K562 (cell line): ENCODE measurements at regions not wholly inside any gene's neighbourhood (a gene's known extent, or its start where the extent isn't known, plus 50 kb on each side); places are given as distances from the start of the nearest gene placed in this dataset.

Experiments used
- ATAC-seq: fragments of 200-7000 bp; cut with Tn5 transposase; 3 replicates; pipeline ENCODE4 v1.9.1; 2020; ENCODE audit warnings: moderate library complexity
- BruUV-seq: library from RNA; stranded (reverse); fragments of 400-500 nt; replicated peaks from 2 replicates; lab custom pipeline; 2021; lab: Mats Ljungman, UMichigan
- CTCF ChIA-PET: fragments of 300-600 bp; formaldehyde crosslinking; extraction: SDS; loops from one replicate; lab custom pipeline; 2021; ENCODE audit warnings: low intra/inter-chr PET ratio; lab: Yijun Ruan, JAX
- POLR2A ChIA-PET: fragments of 300-600, 350-650 bp; sonication (Branson Sonifier 250); formaldehyde crosslinking; extraction: SDS; loops from one replicate; lab custom pipeline; 2021; ENCODE audit warnings: antibody characterized with exemption, inconsistent platforms; lab: Yijun Ruan, JAX
- DNase-seq, 4 experiments: peaks; one replicate each; pipeline versions ENCODE4 v3.0.0 to v3.0.0-alpha.2; 2011 to 2018; ENCODE audit warnings: low spot score in 3 of 4, mixed read lengths in 3 of 4; ENCODE audit errors: extremely low read depth in 1 of 4
- FAIRE-seq: peaks from 2 replicates; lab custom pipeline; 2011; peaks lifted over from hg19 to GRCh38; lab: Jason Lieb, UNC
- H2AFZ ChIP-seq: 2 replicates; pipeline ENCODE4 v1.6.0; 2011; ENCODE audit warnings: low read depth, low read length, control low read depth, inconsistent platforms
- H3K27ac ChIP-seq: fragments of 200-600 bp; 3 replicates; pipeline ENCODE4 v1.8.0; 2011; ENCODE audit warnings: low read depth, mild to moderate bottlenecking, control low read depth, inconsistent platforms, low read length, moderate library complexity, mixed read lengths; ENCODE audit errors: extremely low read depth
- H3K27me3 ChIP-seq, 2 experiments: fragments of 300-600 bp in 1 of 2; 2 replicates in 1 of 2; 3 replicates in 1 of 2; pipeline versions ENCODE4 v1.6.0 to v1.8.0; 2011; ENCODE audit warnings: inconsistent platforms in 2 of 2, low read length in 2 of 2, mild to moderate bottlenecking in 1 of 2, mixed read lengths in 1 of 2, moderate library complexity in 1 of 2; ENCODE audit not compliant: control insufficient read depth in 2 of 2, insufficient read depth in 2 of 2
- H3K36me3 ChIP-seq: fragments of 300-600 bp; 3 replicates; pipeline ENCODE4 v1.8.0; 2011; ENCODE audit warnings: mild to moderate bottlenecking, low read length, inconsistent platforms; ENCODE audit not compliant: control insufficient read depth, insufficient read depth
- H3K4me1 ChIP-seq, 2 experiments: fragments of 200-600 bp in 1 of 2; replicated peaks in 1 of 2; 2 replicates in 1 of 2; 3 replicates in 1 of 2; pipeline versions ENCODE4 v1.5.1 to v1.8.0; 2011; ENCODE audit warnings: inconsistent platforms in 2 of 2, low read length in 2 of 2, mild to moderate bottlenecking in 1 of 2, mixed read lengths in 1 of 2, moderate library complexity in 1 of 2; ENCODE audit not compliant: control insufficient read depth in 2 of 2, insufficient read depth in 2 of 2
- H3K4me2 ChIP-seq: 2 replicates; pipeline ENCODE4 v1.6.1; 2011; ENCODE audit warnings: low read length, control low read depth, inconsistent platforms, mixed read lengths; ENCODE audit not compliant: insufficient read depth
- H3K4me3 ChIP-seq: fragments of 200-600 bp; sonication (generic), shearing (Covaris generic); 2 replicates; pipeline ENCODE4 v1.5.1; 2016; ENCODE audit warnings: control low read depth, inconsistent platforms
- H3K79me2 ChIP-seq: fragments of 200-600 bp; 3 replicates; pipeline ENCODE4 v1.8.0; 2011; ENCODE audit warnings: low read length, inconsistent platforms; ENCODE audit not compliant: control insufficient read depth, insufficient read depth
- H3K9ac ChIP-seq, 2 experiments: 2 replicates each; pipeline versions ENCODE4 v1.6.0 to v1.6.1; 2011; ENCODE audit warnings: low read depth in 2 of 2, low read length in 2 of 2, control low read depth in 1 of 2, inconsistent platforms in 1 of 2, mild to moderate bottlenecking in 1 of 2, mixed read lengths in 1 of 2; ENCODE audit not compliant: insufficient read depth in 1 of 2
- H3K9me1 ChIP-seq: one replicate; pipeline ENCODE4 v1.6.0; 2011; ENCODE audit warnings: inconsistent platforms, mild to moderate bottlenecking, low read length, moderate library complexity; ENCODE audit not compliant: control insufficient read depth, insufficient read depth
- H3K9me3 ChIP-seq: replicated peaks from 2 replicates; pipeline ENCODE4 v1.5.1; 2011; ENCODE audit warnings: low read depth, low read length, inconsistent platforms; ENCODE audit not compliant: control insufficient read depth, insufficient read depth
- H4K20me1 ChIP-seq: replicated peaks from 2 replicates; pipeline ENCODE4 v1.6.1; 2011; ENCODE audit warnings: low read length, inconsistent platforms, mixed read lengths; ENCODE audit not compliant: control insufficient read depth, insufficient read depth
- CBX8 ChIP-seq: fragments of 200-600 bp; sonication (generic); IDR thresholded peaks from 2 replicates; pipeline ENCODE4 v1.6.1; 2012; ENCODE audit warnings: borderline replicate concordance, mixed run types, low read depth, mild to moderate bottlenecking, moderate library complexity, mixed read lengths, low read length, control low read depth, inconsistent platforms; ENCODE audit not compliant: poor library complexity, severe bottlenecking; ENCODE audit errors: extremely low read depth
- DNMT1 ChIP-seq: fragments of 450-650 bp; IDR thresholded peaks from 2 replicates; pipeline ENCODE4 v1.6.1; 2016; ENCODE audit warnings: antibody characterized with exemption, mild to moderate bottlenecking
- HBP1 ChIP-seq: fragments of 450-650 bp; formaldehyde crosslinking; IDR thresholded peaks from 2 replicates; pipeline ENCODE4 v1.4.0; 2022; ENCODE audit warnings: missing genetic modification characterization
- HNRNPUL1 ChIP-seq: fragments of 200-400 bp; formaldehyde crosslinking; IDR thresholded peaks from 2 replicates; pipeline ENCODE4 v1.6.1; 2017; ENCODE audit warnings: low read length
- NKRF ChIP-seq: fragments of 450-650 bp; IDR thresholded peaks from 2 replicates; pipeline ENCODE4 v1.6.1; 2016; ENCODE audit warnings: borderline replicate concordance
- RBM15 ChIP-seq: fragments of 200-400 bp; formaldehyde crosslinking; IDR thresholded peaks from 2 replicates; pipeline ENCODE4 v1.6.1; 2018; ENCODE audit warnings: mild to moderate bottlenecking, low read length, moderate library complexity; ENCODE audit not compliant: insufficient read depth
- USF2 ChIP-seq: sonication (generic); formaldehyde crosslinking; IDR thresholded peaks from 2 replicates; pipeline ENCODE4 v1.5.0; 2020; ENCODE audit warnings: missing genetic modification reagents
- ZBTB12 ChIP-seq: fragments of 250-450 bp; sonication (Bioruptor Pico); IDR thresholded peaks from 2 replicates; pipeline ENCODE4 v1.4.0; 2020
- ZNF140 ChIP-seq: fragments of 250-450 bp; sonication (Bioruptor Pico); IDR thresholded peaks from 2 replicates; pipeline ENCODE4 v1.8.0; 2021; ENCODE audit warnings: moderate library complexity, mild to moderate bottlenecking, inconsistent platforms
- WGBS: fragments of 100-300 bp; shearing (Covaris generic); methylation state at CpG from one replicate; pipeline ENCODE4 v1.1.6; 2016; ENCODE audit warnings: low coverage, mixed read lengths; ENCODE audit not compliant: insufficient coverage; ENCODE audit errors: missing lambda C conversion rate; 5-methylcytosine and 5-hydroxymethylcytosine counted together
- in situ Hi-C: fragments of 300-500 bp; cut with MboI; formaldehyde crosslinking; loops from 4 replicates; pipeline ENCODE4 v1.15.0; 2018; ENCODE audit warnings: inconsistent platforms, mixed read lengths
- intact Hi-C: fragments of 100-400 bp; cut with micrococcal nuclease; formaldehyde crosslinking; loops from 2 replicates; pipeline ENCODE4 v1.14.2; 2022

GRCh38 chr2:209340522-209340921 lies 83.3 kb upstream of the MAP2 start:
- CTCF ChIA-PET = no interaction called here
- no peaks in the 10 kb centered on the region for H3K36me3 ChIP-seq
- H4K20me1 ChIP-seq = no peaks in the 10 kb centered on the region
- H3K9me3 ChIP-seq = no peaks in the 10 kb centered on the region
- H3K9ac ChIP-seq = no peak overlapping the region
- ATAC-seq (no peak), FAIRE-seq (no peak), DNase-seq (no peak)
- no peaks in the 10 kb centered on the region for H3K9me1 ChIP-seq
- in situ Hi-C loops = loop anchor here (25.0 kb wide), 1 partner anchor 872 kb away; no protein-coding TSS in a partner anchor
- WGBS = 0% methylated on average over 2 of the region's 2 CpGs
- no peaks in the 10 kb centered on the region for H3K79me2 ChIP-seq
- no peak overlapping the region for H2AFZ ChIP-seq
- H3K4me2 ChIP-seq = no peak overlapping the region
- intact Hi-C loops = no loop called here
- no peak overlapping the region for H3K27ac ChIP-seq
- no peaks in the 10 kb centered on the region for H3K27me3 ChIP-seq
- no peaks in the 10 kb centered on the region for H3K4me1 ChIP-seq
- TF ChIP-seq NKRF (no peak), HNRNPUL1 (no peak), HBP1 (CRISPR knock-in tag) (no peak), ZBTB12 (CRISPR knock-in tag) (no peak), CBX8 (no peak), DNMT1 (no peak), ZNF140 (CRISPR knock-in tag) (no peak), RBM15 (no peak), USF2 (CRISPR knock-in tag) (no peak)
- POLR2A ChIA-PET = no interaction called here
- BruUV-seq = no TSS peak
- no peak overlapping the region for H3K4me3 ChIP-seq
